WTC11 (cell line): ENCODE measurements at regions not wholly inside any gene's neighbourhood (a gene's known extent, or its start where the extent isn't known, plus 50 kb on each side); places are given as distances from the start of the nearest gene placed in this dataset.

Source experiments
- CTCF ChIP-seq: fragments of 200-600 bp; IDR thresholded peaks from 2 replicates; pipeline ENCODE4 v1.8.0; 2022; ENCODE audit warnings: antibody characterized with exemption
- E2F1 ChIP-seq: sonication (generic); formaldehyde crosslinking; IDR thresholded peaks from 2 replicates; pipeline ENCODE4 v1.8.0; 2022; ENCODE audit warnings: mild to moderate bottlenecking, missing genetic modification reagents
- ESRRA ChIP-seq: sonication (generic); formaldehyde crosslinking; IDR thresholded peaks from 2 replicates; pipeline ENCODE4 v1.8.1; 2022; ENCODE audit warnings: mild to moderate bottlenecking, missing genetic modification reagents, borderline replicate concordance
- FOXP4 ChIP-seq: sonication (generic); formaldehyde crosslinking; IDR thresholded peaks from 2 replicates; pipeline ENCODE4 v1.8.0; 2022; ENCODE audit warnings: mild to moderate bottlenecking, missing genetic modification reagents
- IRF1 ChIP-seq: sonication (generic); formaldehyde crosslinking; IDR thresholded peaks from 2 replicates; pipeline ENCODE4 v1.8.0; 2023; ENCODE audit warnings: missing genetic modification reagents
- JUN ChIP-seq: sonication (generic); formaldehyde crosslinking; IDR thresholded peaks from 2 replicates; pipeline ENCODE4 v1.8.0; 2023; ENCODE audit warnings: mild to moderate bottlenecking, missing genetic modification reagents
- NR2C2 ChIP-seq: sonication (generic); formaldehyde crosslinking; IDR thresholded peaks from 2 replicates; pipeline ENCODE4 v1.8.0; 2022; ENCODE audit warnings: mild to moderate bottlenecking, missing genetic modification reagents
- NR3C1 ChIP-seq: sonication (generic); formaldehyde crosslinking; conservative IDR thresholded peaks from 2 replicates; pipeline ENCODE4 v1.8.1; 2023; ENCODE audit warnings: low read depth, mild to moderate bottlenecking, missing genetic modification reagents
- RELA ChIP-seq: sonication (generic); formaldehyde crosslinking; IDR thresholded peaks from 2 replicates; pipeline ENCODE4 v1.8.1; 2022; ENCODE audit warnings: missing genetic modification reagents, mild to moderate bottlenecking, borderline replicate concordance
- USF1 ChIP-seq: sonication (generic); formaldehyde crosslinking; IDR thresholded peaks from 2 replicates; pipeline ENCODE4 v1.8.0; 2022; ENCODE audit warnings: mild to moderate bottlenecking, missing genetic modification reagents
- ZMAT4 ChIP-seq: fragments of 250-450 bp; sonication (Bioruptor Pico); IDR thresholded peaks from 2 replicates; pipeline ENCODE4 v1.9.0; 2021; ENCODE audit warnings: mild to moderate bottlenecking
- ZNF121 ChIP-seq: sonication (generic); formaldehyde crosslinking; IDR thresholded peaks from 2 replicates; pipeline ENCODE4 v1.8.0; 2023; ENCODE audit warnings: missing genetic modification reagents
- ZNF281 ChIP-seq: sonication (generic); formaldehyde crosslinking; IDR thresholded peaks from 2 replicates; pipeline ENCODE4 v1.8.0; 2023; ENCODE audit warnings: mild to moderate bottlenecking, missing genetic modification reagents
- ZNF396 ChIP-seq: fragments of 250-450 bp; sonication (Bioruptor Pico); IDR thresholded peaks from 2 replicates; pipeline ENCODE4 v1.8.0; 2021; ENCODE audit warnings: mild to moderate bottlenecking, moderate library complexity, borderline replicate concordance

GRCh38 chr1:199786695-199787094 lies 240.8 kb upstream of the NR5A2 start:
- TF ChIP-seq IRF1 (CRISPR knock-in tag) (no peak), CTCF (no peak), JUN (CRISPR knock-in tag) (no peak), ZMAT4 (CRISPR knock-in tag) (no peak), NR2C2 (no peak), E2F1 (no peak), ZNF121 (no peak), FOXP4 (no peak), ZNF281 (no peak), USF1 (CRISPR knock-in tag) (no peak), ESRRA (CRISPR knock-in tag) (no peak), ZNF396 (CRISPR knock-in tag) (no peak), NR3C1 (CRISPR knock-in tag) (no peak), RELA (no peak)
